ENCODE measurements at regions not wholly inside any gene's neighbourhood (a gene's known extent, or its start where the extent isn't known, plus 50 kb on each side); places are given as distances from the start of the nearest gene placed in this dataset.

DNA sequence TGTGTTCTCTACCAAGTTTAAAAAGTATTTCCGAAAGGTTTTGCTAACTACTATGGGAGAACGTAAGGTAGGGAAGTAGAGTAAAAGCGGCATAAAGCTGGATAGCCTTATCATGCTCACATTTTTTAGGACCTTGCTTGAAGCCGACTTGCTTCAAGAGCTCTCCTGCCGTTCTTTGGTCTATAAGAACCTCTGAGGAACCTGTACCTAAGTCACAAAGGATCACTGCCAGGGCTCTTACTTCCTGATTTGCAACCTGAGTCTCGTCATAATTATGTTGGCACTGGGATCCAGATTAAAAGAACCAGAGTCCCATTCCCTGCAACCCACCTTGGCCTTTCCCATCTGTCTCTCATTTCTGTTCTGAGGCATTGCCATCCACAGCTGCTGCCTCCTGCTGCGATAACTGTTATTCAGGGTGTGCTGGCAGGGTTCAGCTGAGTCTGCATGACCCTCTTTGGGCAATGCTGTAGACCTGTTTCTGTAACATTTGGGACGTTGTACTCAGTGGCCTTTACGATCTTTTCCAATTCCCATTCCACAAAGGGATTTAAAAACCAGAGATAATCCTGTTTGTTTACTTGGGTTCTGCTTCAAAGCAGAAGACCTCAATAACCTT is 131.0 kb upstream of the UMPS start:
- TF ChIP-seq, protein P1, sequence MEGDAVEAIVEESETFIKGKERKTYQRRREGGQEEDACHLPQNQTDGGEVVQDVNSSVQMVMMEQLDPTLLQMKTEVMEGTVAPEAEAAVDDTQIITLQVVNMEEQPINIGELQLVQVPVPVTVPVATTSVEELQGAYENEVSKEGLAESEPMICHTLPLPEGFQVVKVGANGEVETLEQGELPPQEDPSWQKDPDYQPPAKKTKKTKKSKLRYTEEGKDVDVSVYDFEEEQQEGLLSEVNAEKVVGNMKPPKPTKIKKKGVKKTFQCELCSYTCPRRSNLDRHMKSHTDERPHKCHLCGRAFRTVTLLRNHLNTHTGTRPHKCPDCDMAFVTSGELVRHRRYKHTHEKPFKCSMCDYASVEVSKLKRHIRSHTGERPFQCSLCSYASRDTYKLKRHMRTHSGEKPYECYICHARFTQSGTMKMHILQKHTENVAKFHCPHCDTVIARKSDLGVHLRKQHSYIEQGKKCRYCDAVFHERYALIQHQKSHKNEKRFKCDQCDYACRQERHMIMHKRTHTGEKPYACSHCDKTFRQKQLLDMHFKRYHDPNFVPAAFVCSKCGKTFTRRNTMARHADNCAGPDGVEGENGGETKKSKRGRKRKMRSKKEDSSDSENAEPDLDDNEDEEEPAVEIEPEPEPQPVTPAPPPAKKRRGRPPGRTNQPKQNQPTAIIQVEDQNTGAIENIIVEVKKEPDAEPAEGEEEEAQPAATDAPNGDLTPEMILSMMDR (IDR thresholded peaks at IDR 0.05): no peak
- no peak for TF ChIP-seq POLR2A (IDR thresholded peaks at IDR 0.05)
